Tibial nerve (tissue), 4 donors: ENCODE measurements at regions not wholly inside any gene's neighbourhood (a gene's known extent, or its start where the extent isn't known, plus 50 kb on each side); places are given as distances from the start of the nearest gene placed in this dataset.

Experiments used
- DNase-seq, 2 donors: peaks; one replicate each; pipeline ENCODE4 v3.0.0-alpha.2; 2019; ENCODE audit warnings: low spot score in 2 of 2
- H3K27ac ChIP-seq, 4 donors: fragments of 200-600 bp; sonication (generic) in 3 of 4; one replicate each; pipeline ENCODE4 v1.5.1; 2017 to 2019; ENCODE audit warnings: mild to moderate bottlenecking in 1 of 4
- H3K27me3 ChIP-seq, 2 donors: fragments of 200-600 bp; sonication (generic) in 1 of 2; one replicate each; pipeline versions ENCODE4 v1.5.1 to v1.6.0; 2017 to 2019
- H3K36me3 ChIP-seq, 3 donors: fragments of 200-600 bp; sonication (generic); one replicate each; pipeline ENCODE4 v1.5.1; 2018 to 2019
- H3K4me1 ChIP-seq, 4 donors: fragments of 200-600 bp; sonication (generic) in 3 of 4; one replicate each; pipeline ENCODE4 v1.5.1; 2017 to 2019
- H3K4me3 ChIP-seq, 4 donors: fragments of 200-600 bp; sonication (generic) in 3 of 4; one replicate each; pipeline ENCODE4 v1.5.1; 2017 to 2019; ENCODE audit warnings: mild to moderate bottlenecking in 1 of 4, moderate library complexity in 1 of 4
- H3K9me3 ChIP-seq, 4 donors: fragments of 200-600 bp; sonication (generic) in 3 of 4; one replicate each; pipeline ENCODE4 v1.5.1; 2017 to 2019
- CTCF ChIP-seq, 5 experiments: fragments of 200-600 bp in 3 of 5; fragments of 450-650 bp in 2 of 5; sonication (generic) in 3 of 5; IDR thresholded peaks; one replicate each; pipeline ENCODE4 v1.5.1; 2016 to 2019; ENCODE audit warnings: antibody characterized with exemption in 5 of 5, mild to moderate bottlenecking in 3 of 5, moderate library complexity in 2 of 5
- EP300 ChIP-seq, 2 donors: sonication (generic); formaldehyde crosslinking; IDR thresholded peaks; one replicate each; pipeline ENCODE4 v1.6.1; 2017; ENCODE audit warnings: antibody characterized with exemption in 2 of 2, mild to moderate bottlenecking in 1 of 2
- POLR2A ChIP-seq, 2 donors: fragments of 450-650 bp; IDR thresholded peaks; one replicate each; pipeline ENCODE4 v1.6.1; 2017; ENCODE audit warnings: antibody characterized with exemption in 2 of 2, mild to moderate bottlenecking in 2 of 2, moderate library complexity in 2 of 2
- WGBS, 2 donors: methylation state at CpG; one replicate each; pipeline ENCODE4 v1.1.5; 2018; 5-methylcytosine and 5-hydroxymethylcytosine counted together

DNA sequence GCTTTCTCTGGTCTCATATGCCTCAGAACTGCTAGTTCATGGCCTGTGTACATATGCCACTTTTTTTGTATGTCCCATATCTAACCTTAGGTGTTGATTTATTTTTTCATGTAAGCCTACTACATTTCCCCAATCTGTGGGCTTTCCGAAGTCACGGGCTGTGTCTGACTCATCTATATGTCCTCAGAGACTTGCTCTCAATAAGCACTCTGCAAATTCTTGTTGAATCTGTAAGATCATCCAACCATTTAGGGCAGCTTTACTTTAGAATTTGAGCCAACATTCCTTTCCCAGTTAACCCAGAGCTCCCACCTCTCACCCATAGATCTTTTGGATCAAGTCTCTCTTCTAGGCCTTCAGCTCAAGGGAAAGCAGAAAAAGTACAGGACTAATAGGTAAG, 263.4 kb downstream of the SEC61B start:
- WGBS, 2 donors = 54 to 64% methylated on average over 2 of the region's 2 CpGs

GRCh38 chr9:99486684-99487083, 264.6 kb downstream of the SEC61B start:
- TF ChIP-seq EP300 (IDR thresholded peaks at IDR 0.05) = no peak
- no peak for TF ChIP-seq POLR2A (IDR thresholded peaks at IDR 0.05)
- no peak for TF ChIP-seq CTCF (IDR thresholded peaks at IDR 0.05)
- Histone ChIP-seq H3K36me3 (no peaks in the 10 kb centered on the region), H3K4me3 (no peak overlapping the region), H3K4me1 (no peaks in the 10 kb centered on the region), H3K27ac (no peak overlapping the region), H3K27me3 (no peaks in the 10 kb centered on the region), H3K9me3 (peaks cover 0 to 3% (median 0%) of the 10 kb centered on the region in 4 donors)
- DNase-seq = no peak

More for the DNA sequence above, 263.4 kb downstream of the SEC61B start:
- H3K9me3 ChIP-seq = peaks cover 0 to 3% (median 0%) of the 10 kb centered on the region in 4 donors
- TF ChIP-seq EP300 (IDR thresholded peaks at IDR 0.05) (no peak), CTCF (IDR thresholded peaks at IDR 0.05) (no peak), POLR2A (IDR thresholded peaks at IDR 0.05) (no peak)
- DNase-seq = no peak
- no peaks in the 10 kb centered on the region for H3K27me3 ChIP-seq
- no peak overlapping the region for H3K4me3 ChIP-seq
- H3K4me1 ChIP-seq = no peaks in the 10 kb centered on the region
- H3K27ac ChIP-seq = no peak overlapping the region
- no peaks in the 10 kb centered on the region for H3K36me3 ChIP-seq

- 63 to 79% methylated on average over 7 of the region's 7 CpGs for WGBS, 2 donors
- Histone ChIP-seq H3K36me3 (no peaks in the 10 kb centered on the region), H3K27ac (no peak overlapping the region), H3K27me3 (no peaks in the 10 kb centered on the region), H3K4me3 (no peak overlapping the region), H3K9me3 (peaks cover 0 to 3% (median 0%) of the 10 kb centered on the region in 4 donors), H3K4me1 (no peaks in the 10 kb centered on the region)
- TF ChIP-seq POLR2A (IDR thresholded peaks at IDR 0.05) (no peak), EP300 (IDR thresholded peaks at IDR 0.05) (no peak), CTCF (IDR thresholded peaks at IDR 0.05) (no peak)
- DNase-seq = no peak
Measured at GRCh38 chr9:99488131-99489059, 266.3 kb downstream of the SEC61B start.

DNA sequence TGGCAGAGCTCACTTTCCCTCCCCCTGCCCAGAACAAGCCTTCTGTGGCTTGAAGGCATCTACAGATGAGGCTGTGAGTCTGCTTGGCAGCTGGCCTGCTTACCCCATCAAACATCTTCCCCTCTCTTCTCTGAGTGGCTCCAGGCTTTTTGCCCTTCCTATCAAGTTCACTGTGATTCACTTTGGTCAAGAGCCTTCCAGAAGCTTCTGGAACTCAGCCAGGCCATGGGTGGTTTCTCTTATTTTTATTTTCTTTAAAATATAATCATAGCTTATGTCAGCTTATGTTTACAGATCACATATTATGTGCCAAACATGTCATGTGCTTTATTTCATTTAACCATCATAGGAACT, 267.0 kb downstream of the SEC61B start:
- Histone ChIP-seq H3K9me3 (peaks cover 0 to 3% (median 0%) of the 10 kb centered on the region in 4 donors), H3K4me1 (no peaks in the 10 kb centered on the region), H3K4me3 (no peak overlapping the region), H3K36me3 (no peaks in the 10 kb centered on the region), H3K27ac (no peak overlapping the region), H3K27me3 (no peaks in the 10 kb centered on the region)
- TF ChIP-seq CTCF (IDR thresholded peaks at IDR 0.05) (no peak), POLR2A (IDR thresholded peaks at IDR 0.05) (no peak), EP300 (IDR thresholded peaks at IDR 0.05) (no peak)
- no peak for DNase-seq

- Histone ChIP-seq H3K36me3 (no peaks in the 10 kb centered on the region), H3K4me1 (no peaks in the 10 kb centered on the region), H3K4me3 (no peak overlapping the region), H3K9me3 (no peaks in the 10 kb centered on the region), H3K27me3 (no peaks in the 10 kb centered on the region), H3K27ac (no peak overlapping the region)
- TF ChIP-seq CTCF (IDR thresholded peaks at IDR 0.05) (no peak), EP300 (IDR thresholded peaks at IDR 0.05) (no peak), POLR2A (IDR thresholded peaks at IDR 0.05) (no peak)
- DNase-seq = no peak
- WGBS, 2 donors = 44 to 58% methylated on average over 3 of the region's 3 CpGs
Measured at GRCh38 chr9:99490729-99491128, 268.6 kb downstream of the SEC61B start.
